ENCODE measurements at regions not wholly inside any gene's neighbourhood (a gene's known extent, or its start where the extent isn't known, plus 50 kb on each side); places are given as distances from the start of the nearest gene placed in this dataset.

- no peak overlapping the region for H2BK15ac ChIP-seq (ENCODE audit: low read depth, low read length)
- TF ChIP-seq, protein P1, sequence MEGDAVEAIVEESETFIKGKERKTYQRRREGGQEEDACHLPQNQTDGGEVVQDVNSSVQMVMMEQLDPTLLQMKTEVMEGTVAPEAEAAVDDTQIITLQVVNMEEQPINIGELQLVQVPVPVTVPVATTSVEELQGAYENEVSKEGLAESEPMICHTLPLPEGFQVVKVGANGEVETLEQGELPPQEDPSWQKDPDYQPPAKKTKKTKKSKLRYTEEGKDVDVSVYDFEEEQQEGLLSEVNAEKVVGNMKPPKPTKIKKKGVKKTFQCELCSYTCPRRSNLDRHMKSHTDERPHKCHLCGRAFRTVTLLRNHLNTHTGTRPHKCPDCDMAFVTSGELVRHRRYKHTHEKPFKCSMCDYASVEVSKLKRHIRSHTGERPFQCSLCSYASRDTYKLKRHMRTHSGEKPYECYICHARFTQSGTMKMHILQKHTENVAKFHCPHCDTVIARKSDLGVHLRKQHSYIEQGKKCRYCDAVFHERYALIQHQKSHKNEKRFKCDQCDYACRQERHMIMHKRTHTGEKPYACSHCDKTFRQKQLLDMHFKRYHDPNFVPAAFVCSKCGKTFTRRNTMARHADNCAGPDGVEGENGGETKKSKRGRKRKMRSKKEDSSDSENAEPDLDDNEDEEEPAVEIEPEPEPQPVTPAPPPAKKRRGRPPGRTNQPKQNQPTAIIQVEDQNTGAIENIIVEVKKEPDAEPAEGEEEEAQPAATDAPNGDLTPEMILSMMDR (conservative IDR thresholded peaks at IDR 0.05) = no peak
- no peaks in the 10 kb centered on the region for H3K23me2 ChIP-seq (ENCODE audit: insufficient read length, low read depth, low read length, poor library complexity, severe bottlenecking)
- H3K56ac ChIP-seq (ENCODE audit: insufficient read length, low read depth, low read length) = no peak overlapping the region
- H4K20me1 ChIP-seq (ENCODE audit: control insufficient read depth, insufficient read depth, insufficient read length) = no peaks in the 10 kb centered on the region
- no peak overlapping the region for H4K5ac ChIP-seq (ENCODE audit: insufficient read length, low read depth, low read length)
- no peak overlapping the region for H2AK5ac ChIP-seq (ENCODE audit: insufficient read length, low read length)
- H3K79me1 ChIP-seq (ENCODE audit: insufficient read depth, low read depth, low read length, poor library complexity, severe bottlenecking) = no peaks in the 10 kb centered on the region
- no peak overlapping the region for H2BK5ac ChIP-seq (ENCODE audit: insufficient read length, low read length)
- no peak overlapping the region for H2BK120ac ChIP-seq (ENCODE audit: low read depth, low read length, poor library complexity, severe bottlenecking)
- no peak overlapping the region for H3K4me2 ChIP-seq (ENCODE audit: insufficient read depth, insufficient read length, low read length)
- no peak overlapping the region for H2BK12ac ChIP-seq (ENCODE audit: insufficient read length, low read depth, low read length)
- no peaks in the 10 kb centered on the region for H3K4me1 Mint-ChIP-seq
- H3K4ac ChIP-seq (ENCODE audit: low read depth, low read length) = no peak overlapping the region
- no peak overlapping the region for H2AFZ ChIP-seq (ENCODE audit: low read length)
- H4K8ac ChIP-seq (replicated peaks; ENCODE audit: insufficient read length, low read depth, low read length) = no peak overlapping the region
- no peak overlapping the region for H3K4me3 Mint-ChIP-seq
- no peak overlapping the region for H2BK20ac ChIP-seq (ENCODE audit: low read depth, low read length, poor library complexity, severe bottlenecking)
- H3K9me3 ChIP-seq (ENCODE audit: control insufficient read depth, low read depth, low read length) = no peaks in the 10 kb centered on the region
- no peak overlapping the region for H3K14ac ChIP-seq (ENCODE audit: insufficient read depth, low read length)
- WGBS (ENCODE audit: extremely low coverage, insufficient read length, low lambda C conversion rate) = no CpG with 5 or more reads among the region's 8 CpGs
- H3K79me2 ChIP-seq (ENCODE audit: insufficient read depth, low read length) = no peaks in the 10 kb centered on the region
- no peak overlapping the region for H3K18ac ChIP-seq (ENCODE audit: insufficient read length, low read depth, low read length)
- H3T11ph ChIP-seq (ENCODE audit: low read length) = no peak overlapping the region
- peaks cover 27 to 41% of the 10 kb centered on the region in 2 experiments for H3K9me3 Mint-ChIP-seq
- no peaks in the 10 kb centered on the region for H3K4me1 ChIP-seq (ENCODE audit: insufficient read depth, low read length)
- no peak overlapping the region for H3K9ac ChIP-seq (ENCODE audit: extremely low read depth, insufficient read length, low read length)
- peaks cover 12% of the 10 kb centered on the region for H3K27me3 Mint-ChIP-seq (ENCODE audit: low read depth)
- peaks cover 0 to 3% (median 0%) of the 10 kb centered on the region in 3 experiments; a peak in 2 of 7 replicates for H3K36me3 Mint-ChIP-seq (ENCODE audit: insufficient read depth in 1 of 3, low read depth in 3 of 3)
- no peak overlapping the region for H3K23ac ChIP-seq (ENCODE audit: insufficient read length, low read depth, low read length)
- no peak for DNase-seq
- H3K27ac Mint-ChIP-seq = no peak overlapping the region; a peak in 1 of 7 replicates
- H4K91ac ChIP-seq (ENCODE audit: insufficient read length, low read depth, low read length) = no peak overlapping the region
- H3K27ac ChIP-seq (ENCODE audit: insufficient read length, low read depth, low read length) = no peak overlapping the region
- no peaks in the 10 kb centered on the region for H3K27me3 ChIP-seq (ENCODE audit: insufficient read depth, low read length)
Observed at GRCh38 chr10:124231168-124232155, 138.1 kb upstream of the CHST15 start.
